GM12801 (cell line): ENCODE measurements at regions not wholly inside any gene's neighbourhood (a gene's known extent, or its start where the extent isn't known, plus 50 kb on each side); places are given as distances from the start of the nearest gene placed in this dataset.

Experiments
- CTCF ChIP-seq: IDR thresholded peaks from one replicate; pipeline ENCODE4 v1.5.1; 2011; ENCODE audit warnings: control low read depth; ENCODE audit not compliant: insufficient read length; ENCODE audit errors: extremely low read depth

GRCh38 chr17:77698903-77699623, 259.4 kb upstream of the TNRC6C start:
- TF ChIP-seq CTCF = no peak

GRCh38 chr17:77700165-77700881, 258.2 kb upstream of the TNRC6C start:
- TF ChIP-seq CTCF = no peak

GRCh38 chr17:77701996-77702395, 256.5 kb upstream of the TNRC6C start:
- TF ChIP-seq CTCF = no peak

- TF ChIP-seq CTCF = no peak
Measured at GRCh38 chr17:77704048-77704815, 254.3 kb upstream of the TNRC6C start.

GRCh38 chr17:77706938-77707337, 251.6 kb upstream of the TNRC6C start:
- no peak for TF ChIP-seq CTCF

GRCh38 chr17:77707546-77707945, 251.0 kb upstream of the TNRC6C start:
- TF ChIP-seq CTCF = no peak

- TF ChIP-seq CTCF = no peak
Measured at GRCh38 chr17:77708049-77708448, 250.5 kb upstream of the TNRC6C start.
